ENCODE measurements at regions not wholly inside any gene's neighbourhood (a gene's known extent, or its start where the extent isn't known, plus 50 kb on each side); places are given as distances from the start of the nearest gene placed in this dataset.

DNA sequence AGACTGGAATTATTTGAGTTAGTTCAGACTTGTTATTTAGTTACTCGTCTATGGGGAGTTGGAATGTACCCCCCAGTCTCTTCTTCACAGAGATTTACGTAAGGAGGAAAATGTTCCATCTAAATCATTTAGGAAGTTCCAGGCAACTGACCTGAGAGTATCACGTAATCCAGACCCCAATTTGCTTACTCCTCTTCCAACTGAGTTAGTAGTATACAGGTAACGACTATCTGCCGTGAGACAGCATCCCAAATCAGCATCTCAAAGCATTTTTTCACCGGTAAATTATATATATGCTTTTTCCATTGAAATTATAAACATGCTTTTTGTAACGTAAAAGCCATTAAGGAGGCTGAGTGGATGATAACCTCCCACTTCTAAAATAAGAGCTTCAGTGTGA, 214.3 kb upstream of the WSB1 start:
- TF ChIP-seq, protein P1, sequence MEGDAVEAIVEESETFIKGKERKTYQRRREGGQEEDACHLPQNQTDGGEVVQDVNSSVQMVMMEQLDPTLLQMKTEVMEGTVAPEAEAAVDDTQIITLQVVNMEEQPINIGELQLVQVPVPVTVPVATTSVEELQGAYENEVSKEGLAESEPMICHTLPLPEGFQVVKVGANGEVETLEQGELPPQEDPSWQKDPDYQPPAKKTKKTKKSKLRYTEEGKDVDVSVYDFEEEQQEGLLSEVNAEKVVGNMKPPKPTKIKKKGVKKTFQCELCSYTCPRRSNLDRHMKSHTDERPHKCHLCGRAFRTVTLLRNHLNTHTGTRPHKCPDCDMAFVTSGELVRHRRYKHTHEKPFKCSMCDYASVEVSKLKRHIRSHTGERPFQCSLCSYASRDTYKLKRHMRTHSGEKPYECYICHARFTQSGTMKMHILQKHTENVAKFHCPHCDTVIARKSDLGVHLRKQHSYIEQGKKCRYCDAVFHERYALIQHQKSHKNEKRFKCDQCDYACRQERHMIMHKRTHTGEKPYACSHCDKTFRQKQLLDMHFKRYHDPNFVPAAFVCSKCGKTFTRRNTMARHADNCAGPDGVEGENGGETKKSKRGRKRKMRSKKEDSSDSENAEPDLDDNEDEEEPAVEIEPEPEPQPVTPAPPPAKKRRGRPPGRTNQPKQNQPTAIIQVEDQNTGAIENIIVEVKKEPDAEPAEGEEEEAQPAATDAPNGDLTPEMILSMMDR (IDR thresholded peaks at IDR 0.05; ENCODE audit: low read depth, low read length) = no peak
- TF ChIP-seq POLR2A (IDR thresholded peaks at IDR 0.05; ENCODE audit: extremely low read depth, insufficient read length) (no peak), MYC (IDR thresholded peaks at IDR 0.05; ENCODE audit: low read depth, low read length) (no peak)
- TF ChIP-seq, protein P2, sequence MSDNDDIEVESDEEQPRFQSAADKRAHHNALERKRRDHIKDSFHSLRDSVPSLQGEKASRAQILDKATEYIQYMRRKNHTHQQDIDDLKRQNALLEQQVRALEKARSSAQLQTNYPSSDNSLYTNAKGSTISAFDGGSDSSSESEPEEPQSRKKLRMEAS (IDR thresholded peaks at IDR 0.05; ENCODE audit: low read depth, low read length) = no peak

Measured in NB4 (cell line).